ENCODE measurements at regions not wholly inside any gene's neighbourhood (a gene's known extent, or its start where the extent isn't known, plus 50 kb on each side); places are given as distances from the start of the nearest gene placed in this dataset.

DNA sequence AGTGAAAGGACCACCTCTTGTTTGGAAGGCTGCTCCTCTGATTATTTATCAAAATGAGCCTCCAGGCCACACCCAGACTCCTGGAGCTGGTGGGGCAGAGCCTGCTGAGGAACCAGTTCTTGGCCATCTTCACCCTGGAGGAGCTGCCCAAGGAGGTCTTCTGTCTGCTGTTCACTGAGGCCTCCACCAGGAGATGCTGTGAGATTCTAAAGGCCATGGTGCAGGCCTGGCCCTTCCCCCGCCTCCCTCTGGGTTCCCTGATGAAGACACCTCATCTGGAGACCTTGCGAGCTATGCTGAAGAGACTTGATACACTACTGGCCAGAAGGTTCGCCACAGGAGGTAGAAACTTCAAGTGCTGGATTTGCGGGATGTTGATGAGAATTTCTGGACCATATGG lies 61.7 kb upstream of the GJA8 start:
- H3K27me3 Mint-ChIP-seq: peaks cover 6% of the 10 kb centered on the region
- H3K4me1 Mint-ChIP-seq: peaks cover 0 to 1% (median 1%) of the 10 kb centered on the region in 3 donors
- no peak overlapping the region for H3K27ac Mint-ChIP-seq
- no peaks in the 10 kb centered on the region for H3K36me3 Mint-ChIP-seq
- H3K4me3 Mint-ChIP-seq: no peak overlapping the region
- peaks cover 0 to 2% (median 0%) of the 10 kb centered on the region in 3 donors for H3K9me3 Mint-ChIP-seq

DNA sequence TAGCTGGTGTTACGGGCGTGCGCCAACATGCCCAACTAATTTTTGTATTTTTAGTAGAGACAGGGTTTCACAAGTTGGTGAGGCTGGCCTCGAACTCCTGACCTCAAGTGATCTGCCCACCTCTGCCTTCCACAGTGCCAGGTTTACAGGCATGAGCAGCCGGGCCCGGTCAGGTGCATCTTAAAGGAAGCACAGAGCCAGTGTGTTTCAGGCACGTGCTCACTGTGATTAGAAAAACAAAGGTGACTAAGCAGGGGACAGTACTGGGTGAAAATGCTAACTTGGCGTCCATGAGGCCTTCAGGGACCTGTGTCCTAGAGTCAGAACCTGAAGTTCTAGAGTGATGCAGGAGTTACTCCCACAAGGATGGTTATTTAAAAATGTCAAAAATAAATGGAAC lies 60.0 kb upstream of the GJA8 start:
- H3K27ac Mint-ChIP-seq: no peak overlapping the region
- no peaks in the 10 kb centered on the region for H3K36me3 Mint-ChIP-seq
- peaks cover 0 to under 1% (median 0%) of the 10 kb centered on the region in 3 donors for H3K9me3 Mint-ChIP-seq
- peaks cover 11% of the 10 kb centered on the region for H3K27me3 Mint-ChIP-seq
- no peak overlapping the region for H3K4me3 Mint-ChIP-seq
- peaks cover 0 to 1% (median under 1%) of the 10 kb centered on the region in 3 donors for H3K4me1 Mint-ChIP-seq

DNA sequence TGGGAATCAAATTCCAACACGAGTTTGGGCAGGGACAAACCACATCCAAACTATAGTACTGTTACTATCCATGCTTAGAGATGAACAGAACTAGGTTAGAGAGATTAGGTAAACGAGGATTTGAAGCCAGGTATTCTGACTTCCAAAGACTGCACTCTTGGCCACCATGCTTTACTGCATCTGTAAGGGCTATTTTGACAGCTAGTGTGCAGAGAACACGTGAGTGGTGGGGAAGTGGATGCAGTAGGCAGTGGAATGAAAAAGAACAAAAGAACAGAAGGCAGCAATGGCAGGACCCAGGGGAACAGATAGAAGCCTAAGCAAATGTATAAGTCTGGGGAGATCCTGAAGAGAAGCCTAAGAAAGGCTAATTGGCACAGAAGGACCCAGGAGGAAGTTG lies 59.1 kb upstream of the GJA8 start:
- H3K27ac Mint-ChIP-seq: no peak overlapping the region
- H3K4me1 Mint-ChIP-seq: peaks cover 0 to 1% (median 0%) of the 10 kb centered on the region in 3 donors
- no peaks in the 10 kb centered on the region for H3K9me3 Mint-ChIP-seq
- H3K4me3 Mint-ChIP-seq: no peak overlapping the region
- H3K27me3 Mint-ChIP-seq: peaks cover 12% of the 10 kb centered on the region
- H3K36me3 Mint-ChIP-seq: no peaks in the 10 kb centered on the region

DNA sequence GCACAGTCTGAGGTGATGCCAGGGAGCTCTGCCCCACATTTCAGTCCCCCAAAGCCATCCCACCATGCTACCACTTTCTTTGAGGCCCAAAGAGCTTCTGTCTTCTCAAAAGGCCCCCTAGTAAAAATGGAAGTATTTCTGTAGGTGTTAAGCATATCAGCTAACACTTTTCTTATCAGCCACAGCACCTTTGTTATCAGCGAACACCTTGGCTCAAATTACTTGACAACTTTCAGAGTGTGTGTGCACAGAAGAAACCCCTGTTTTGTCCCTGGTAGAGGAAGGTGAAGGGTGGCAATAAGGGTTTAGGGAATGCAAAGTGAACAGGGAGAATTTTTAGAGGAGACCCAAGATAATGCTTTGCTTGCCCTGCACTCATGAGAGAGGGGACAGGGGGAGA lies 54.8 kb upstream of the GJA8 start:
- Mint-ChIP-seq H3K9me3 (no peaks in the 10 kb centered on the region), H3K27ac (no peak overlapping the region), H3K36me3 (peaks cover 4% of the 10 kb centered on the region), H3K27me3 (peaks cover 14% of the 10 kb centered on the region), H3K4me1 (peaks cover 0 to 1% (median 0%) of the 10 kb centered on the region in 3 donors), H3K4me3 (no peak overlapping the region)

DNA sequence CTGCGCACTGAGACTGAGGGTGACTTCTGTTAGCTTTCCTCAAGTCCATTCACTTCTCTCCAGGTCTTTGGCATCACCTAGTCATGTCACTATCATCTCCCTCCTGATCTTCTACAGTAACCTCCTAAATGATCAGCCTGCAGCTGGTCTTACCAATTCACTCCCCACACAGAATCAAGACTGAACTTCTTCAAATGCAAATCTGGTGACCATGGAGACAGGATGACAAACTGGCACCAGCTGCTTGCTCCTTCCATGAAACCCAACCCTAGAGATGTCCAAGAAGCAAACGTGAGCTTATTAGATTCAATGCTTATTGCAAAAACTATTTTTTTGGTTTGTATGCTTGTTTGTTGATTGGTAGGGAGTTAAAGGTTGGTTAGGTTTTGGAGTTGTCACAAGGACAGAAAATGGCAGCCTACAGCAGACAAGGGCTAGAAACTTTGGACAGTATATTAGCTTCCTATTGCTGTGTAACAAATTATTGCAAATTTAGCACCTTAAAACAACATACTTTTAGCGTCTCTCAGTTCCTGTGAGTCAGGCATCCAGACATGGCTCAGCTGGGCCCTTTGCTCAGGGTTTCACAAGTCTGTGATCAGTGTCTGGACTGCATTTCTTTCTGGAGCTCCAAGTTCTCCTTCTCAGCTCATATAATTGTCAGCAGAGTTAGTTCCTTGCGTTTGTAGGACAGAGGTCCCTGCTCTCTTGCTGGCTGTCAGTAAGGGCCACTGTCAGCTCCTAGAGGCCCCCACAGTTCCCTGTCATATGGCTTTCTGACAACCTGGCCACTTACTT lies 53.3 kb upstream of the GJA8 start:
- H3K27me3 Mint-ChIP-seq: peaks cover 11% of the 10 kb centered on the region
- H3K9me3 Mint-ChIP-seq: no peaks in the 10 kb centered on the region
- H3K36me3 Mint-ChIP-seq: peaks cover 4% of the 10 kb centered on the region
- no peaks in the 10 kb centered on the region for H3K4me1 Mint-ChIP-seq
- H3K4me3 Mint-ChIP-seq: no peak overlapping the region
- no peak overlapping the region for H3K27ac Mint-ChIP-seq

DNA sequence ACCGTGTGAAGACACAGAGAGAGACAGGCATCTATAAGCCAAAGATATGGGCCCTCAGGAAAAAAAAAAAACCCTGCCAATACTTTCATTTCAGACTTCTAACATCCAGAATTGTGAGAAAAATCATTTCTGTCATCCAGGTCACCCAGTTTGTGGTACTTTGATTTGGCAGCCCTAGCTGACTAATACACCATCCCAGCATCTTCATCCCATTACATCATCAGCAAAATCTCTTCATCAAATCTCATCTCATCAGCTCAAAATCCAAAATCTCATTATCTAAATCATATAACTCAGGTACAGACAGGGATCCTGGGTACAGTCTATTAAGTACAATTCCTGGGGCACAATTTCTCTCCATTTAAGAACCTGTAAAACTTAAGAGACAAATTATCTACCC lies 51.9 kb upstream of the GJA8 start:
- H3K9me3 Mint-ChIP-seq: no peaks in the 10 kb centered on the region
- peaks cover 14% of the 10 kb centered on the region for H3K27me3 Mint-ChIP-seq
- no peak overlapping the region for H3K27ac Mint-ChIP-seq
- H3K36me3 Mint-ChIP-seq: peaks cover 4% of the 10 kb centered on the region
- H3K4me3 Mint-ChIP-seq: no peak overlapping the region
- no peaks in the 10 kb centered on the region for H3K4me1 Mint-ChIP-seq

DNA sequence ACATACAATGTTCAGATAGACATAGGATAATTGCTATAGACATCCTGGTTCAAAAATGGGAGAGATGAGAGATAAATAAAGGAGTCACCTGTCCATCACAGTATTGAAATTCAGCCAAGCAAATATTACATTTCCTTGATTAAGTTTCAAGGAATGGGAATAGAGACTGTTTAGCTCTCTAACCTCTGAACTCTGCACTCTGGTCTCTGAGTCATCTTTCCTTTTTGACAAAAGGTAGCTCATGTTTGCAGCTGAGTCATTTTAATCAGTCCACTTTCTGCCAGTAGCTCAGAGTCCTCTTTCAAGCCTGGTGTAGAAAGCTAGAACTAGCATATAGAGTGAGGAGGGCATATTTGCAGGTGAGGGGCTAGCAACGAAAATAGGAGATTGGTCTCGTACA lies 51.4 kb upstream of the GJA8 start:
- Mint-ChIP-seq H3K9me3 (peaks cover 0 to 2% (median 0%) of the 10 kb centered on the region in 3 donors), H3K4me1 (no peaks in the 10 kb centered on the region), H3K4me3 (no peak overlapping the region), H3K36me3 (peaks cover 4% of the 10 kb centered on the region), H3K27me3 (peaks cover 15% of the 10 kb centered on the region), H3K27ac (no peak overlapping the region)

DNA sequence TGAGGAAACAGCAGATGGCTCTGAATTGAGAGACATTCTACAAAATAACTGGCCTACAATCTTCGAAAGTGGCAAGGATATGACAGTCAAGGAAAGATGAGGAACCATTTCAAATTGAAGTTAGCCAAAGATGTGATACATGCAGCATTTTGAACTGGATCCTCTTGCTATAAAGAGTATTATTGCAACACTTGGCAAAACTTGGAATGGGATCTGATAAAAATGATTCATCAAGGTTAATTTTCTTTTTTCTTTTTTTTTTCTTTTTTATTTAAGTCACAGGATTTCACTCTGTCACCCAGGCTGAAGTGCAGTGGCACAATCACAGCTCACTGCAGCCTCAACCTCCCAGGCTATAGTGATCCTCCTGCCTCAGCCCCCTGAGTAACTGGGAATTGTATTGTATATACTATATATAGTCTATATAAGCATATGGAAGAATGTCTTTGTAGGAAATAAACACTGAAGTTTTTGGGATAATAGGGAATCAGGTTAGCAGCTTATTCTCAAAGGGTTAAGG lies 49.8 kb upstream of the GJA8 start:
- H3K27me3 Mint-ChIP-seq: peaks cover 10% of the 10 kb centered on the region
- H3K4me1 Mint-ChIP-seq: no peaks in the 10 kb centered on the region
- no peak overlapping the region for H3K4me3 Mint-ChIP-seq
- no peak overlapping the region for H3K27ac Mint-ChIP-seq
- H3K36me3 Mint-ChIP-seq: peaks cover 4% of the 10 kb centered on the region
- H3K9me3 Mint-ChIP-seq: peaks cover 0 to 2% (median 0%) of the 10 kb centered on the region in 3 donors
